ENCODE measurements at regions not wholly inside any gene's neighbourhood (a gene's known extent, or its start where the extent isn't known, plus 50 kb on each side); places are given as distances from the start of the nearest gene placed in this dataset.

GRCh38 chr4:23500894-23501449, 388.9 kb downstream of the PPARGC1A start:
- Mint-ChIP-seq H3K27ac (no peak overlapping the region), H3K4me1 (no peaks in the 10 kb centered on the region), H3K27me3 (no peaks in the 10 kb centered on the region), H3K4me3 (no peak overlapping the region), H3K9me3 (ENCODE audit: insufficient read depth) (peaks cover 5% of the 10 kb centered on the region)
- WGBS (ENCODE audit: insufficient coverage), result no CpG with 5 or more reads among the region's 3 CpGs
- intact Hi-C loops (cut with micrococcal nuclease), result no loop called here
- DNase-seq, result no peak
- CTCF ChIA-PET, result no interaction called here
- Histone ChIP-seq H3K4me3 (ENCODE audit: control extremely low read depth in 1 of 5, extremely low read depth in 1 of 5, insufficient read depth in 1 of 5, low read depth in 2 of 5, low read length in 4 of 5) (no peak overlapping the region), H3K27me3 (replicated peaks in 1 of 4; ENCODE audit: control extremely low read depth in 1 of 4, control insufficient read depth in 3 of 4, insufficient read depth in 4 of 4, low read length in 3 of 4) (no peaks in the 10 kb centered on the region), H2AFZ (ENCODE audit: insufficient read depth, low read depth, low read length, poor library complexity, severe bottlenecking) (no peak overlapping the region), H3K9me3 (ENCODE audit: control extremely low read depth in 1 of 3, control insufficient read depth in 2 of 3, insufficient read depth in 1 of 3, low read length in 2 of 3) (no peaks in the 10 kb centered on the region), H3K4me1 (ENCODE audit: control insufficient read depth in 2 of 2, insufficient read depth in 2 of 2, low read length in 2 of 2) (no peaks in the 10 kb centered on the region), H3K36me3 (replicated peaks in 1 of 2; ENCODE audit: control extremely low read depth in 1 of 2, control insufficient read depth in 1 of 2, extremely low read depth in 1 of 2, insufficient read depth in 2 of 2, low read length in 1 of 2) (no peaks in the 10 kb centered on the region), H3K9ac (ENCODE audit: low read length) (no peak overlapping the region), H3K27ac (ENCODE audit: low read length in 2 of 2) (no peak overlapping the region), H3K4me2 (replicated peaks; ENCODE audit: low read depth, low read length, poor library complexity, severe bottlenecking) (no peak overlapping the region), H4K20me1 (ENCODE audit: control insufficient read depth, insufficient read depth, low read length, poor library complexity, severe bottlenecking) (no peaks in the 10 kb centered on the region), H3K79me2 (ENCODE audit: control insufficient read depth, insufficient read depth, low read length) (no peaks in the 10 kb centered on the region)
- TF ChIP-seq EZH2 (IDR thresholded peaks at IDR 0.05; ENCODE audit: borderline replicate concordance, insufficient read depth, low read depth, low read length, poor library complexity, severe bottlenecking) (no peak), CTCF (IDR thresholded peaks at IDR 0.05) (no peak)
- POLR2A ChIA-PET, result no interaction called here
- no peak for ATAC-seq (ENCODE audit: low read depth)

GRCh38 chr4:23485801-23486200, 404.0 kb downstream of the PPARGC1A start:
- peaks cover 0 to 2% (median 0%) of the 10 kb centered on the region in 3 donors for H3K9me3 ChIP-seq (ENCODE audit: control extremely low read depth in 1 of 3, control insufficient read depth in 2 of 3, insufficient read depth in 1 of 3, low read length in 2 of 3)
- H3K9me3 Mint-ChIP-seq (ENCODE audit: insufficient read depth), result peaks cover 4% of the 10 kb centered on the region

More at GRCh38 chr4:23485801-23486200, 404.0 kb downstream of the PPARGC1A start:
- H3K9ac ChIP-seq (ENCODE audit: low read length), result no peak overlapping the region
- H3K27ac ChIP-seq (ENCODE audit: low read length in 2 of 2), result no peak overlapping the region
- POLR2A ChIA-PET, result no interaction called here
- intact Hi-C loops (cut with micrococcal nuclease), result no loop called here
- no peaks in the 10 kb centered on the region for H3K79me2 ChIP-seq (ENCODE audit: control insufficient read depth, insufficient read depth, low read length)
- H3K4me3 Mint-ChIP-seq, result no peak overlapping the region
- no peaks in the 10 kb centered on the region for H3K4me1 Mint-ChIP-seq
- no peak overlapping the region for H3K4me3 ChIP-seq (ENCODE audit: control extremely low read depth in 1 of 5, extremely low read depth in 1 of 5, insufficient read depth in 1 of 5, low read depth in 2 of 5, low read length in 4 of 5)
- TF ChIP-seq EZH2 (IDR thresholded peaks at IDR 0.05; ENCODE audit: borderline replicate concordance, insufficient read depth, low read depth, low read length, poor library complexity, severe bottlenecking), result no peak
- no peak for TF ChIP-seq CTCF (IDR thresholded peaks at IDR 0.05)
- no peak overlapping the region for H2AFZ ChIP-seq (ENCODE audit: insufficient read depth, low read depth, low read length, poor library complexity, severe bottlenecking)
- CTCF ChIA-PET, result no interaction called here
- DNase-seq (no peak), ATAC-seq (ENCODE audit: low read depth) (no peak)
- H3K36me3 ChIP-seq (replicated peaks in 1 of 2; ENCODE audit: control extremely low read depth in 1 of 2, control insufficient read depth in 1 of 2, extremely low read depth in 1 of 2, insufficient read depth in 2 of 2, low read length in 1 of 2), result no peaks in the 10 kb centered on the region
- H3K4me2 ChIP-seq (replicated peaks; ENCODE audit: low read depth, low read length, poor library complexity, severe bottlenecking), result no peak overlapping the region
- no peaks in the 10 kb centered on the region for H3K27me3 ChIP-seq (replicated peaks in 1 of 4; ENCODE audit: control extremely low read depth in 1 of 4, control insufficient read depth in 3 of 4, insufficient read depth in 4 of 4, low read length in 3 of 4)
- no peak overlapping the region for H3K27ac Mint-ChIP-seq
- H4K20me1 ChIP-seq (ENCODE audit: control insufficient read depth, insufficient read depth, low read length, poor library complexity, severe bottlenecking), result no peaks in the 10 kb centered on the region
- H3K27me3 Mint-ChIP-seq, result no peaks in the 10 kb centered on the region
- H3K4me1 ChIP-seq (ENCODE audit: control insufficient read depth in 2 of 2, insufficient read depth in 2 of 2, low read length in 2 of 2), result no peaks in the 10 kb centered on the region
